H7 (cell line): ENCODE measurements at regions not wholly inside any gene's neighbourhood (a gene's known extent, or its start where the extent isn't known, plus 50 kb on each side); places are given as distances from the start of the nearest gene placed in this dataset.

ENCODE experiments used
- DNase-seq: peaks from one replicate; pipeline ENCODE4 v3.0.0; 2012
- H3K27me3 ChIP-seq: 2 replicates; pipeline ENCODE4 v1.6.0; 2011; ENCODE audit warnings: mild to moderate bottlenecking, low read length; ENCODE audit not compliant: control insufficient read depth, insufficient read depth
- H3K36me3 ChIP-seq: replicated peaks from 2 replicates; pipeline ENCODE4 v1.5.1; 2011; ENCODE audit warnings: low read length; ENCODE audit not compliant: control insufficient read depth, insufficient read depth
- H3K4me3 ChIP-seq: 2 replicates; pipeline ENCODE4 v1.5.1; 2011; ENCODE audit warnings: low read depth, mild to moderate bottlenecking, control low read depth, low read length, moderate library complexity; ENCODE audit not compliant: insufficient read depth

GRCh38 chr10:4313051-4313450 is 513.0 kb upstream of the AKR1E2 start:
- DNase-seq = no peak
- Histone ChIP-seq H3K27me3 (no peaks in the 10 kb centered on the region), H3K4me3 (no peak overlapping the region), H3K36me3 (no peaks in the 10 kb centered on the region)

DNA sequence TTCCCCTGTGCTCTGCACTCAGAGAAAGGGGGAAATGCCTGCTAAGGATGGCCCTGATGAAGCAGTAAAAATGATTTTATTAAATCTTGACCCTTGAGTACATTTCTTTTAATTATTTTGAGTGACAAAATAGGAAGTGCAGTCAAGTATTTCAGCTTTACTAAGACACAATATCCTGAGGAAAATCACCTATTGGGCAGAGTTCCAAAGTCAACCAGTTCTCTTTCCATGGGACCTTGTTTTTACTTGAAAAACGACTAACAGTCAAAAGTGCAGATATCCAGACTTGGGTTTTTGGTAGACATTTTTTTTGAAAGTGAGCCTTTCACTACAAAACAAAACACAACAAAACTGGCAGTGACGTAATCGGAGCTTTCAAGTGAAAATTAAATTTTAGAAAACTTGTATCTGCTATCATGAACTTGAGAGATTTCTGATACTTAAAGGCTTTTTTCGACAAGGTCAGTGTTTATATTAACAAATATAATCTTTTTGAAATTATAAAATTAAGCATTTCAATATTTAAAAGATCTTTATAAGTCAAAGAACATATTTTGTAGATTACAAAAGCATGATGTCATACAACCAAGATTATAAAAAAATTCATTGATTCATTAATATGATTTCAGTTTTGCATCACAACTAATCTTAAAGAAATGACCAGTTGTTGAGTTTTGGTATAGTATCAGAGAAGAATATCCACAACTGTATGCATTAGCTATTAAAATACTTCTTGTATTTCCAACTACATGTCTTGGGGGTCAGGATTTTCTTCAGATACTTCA is 513.8 kb upstream of the AKR1E2 start:
- no peak for DNase-seq
- Histone ChIP-seq H3K27me3 (no peaks in the 10 kb centered on the region), H3K36me3 (no peaks in the 10 kb centered on the region), H3K4me3 (no peak overlapping the region)

GRCh38 chr10:4310172-4310571 is 515.8 kb upstream of the AKR1E2 start:
- H3K4me3 ChIP-seq = no peak overlapping the region
- H3K27me3 ChIP-seq = no peaks in the 10 kb centered on the region
- H3K36me3 ChIP-seq = no peaks in the 10 kb centered on the region
- no peak for DNase-seq

DNA sequence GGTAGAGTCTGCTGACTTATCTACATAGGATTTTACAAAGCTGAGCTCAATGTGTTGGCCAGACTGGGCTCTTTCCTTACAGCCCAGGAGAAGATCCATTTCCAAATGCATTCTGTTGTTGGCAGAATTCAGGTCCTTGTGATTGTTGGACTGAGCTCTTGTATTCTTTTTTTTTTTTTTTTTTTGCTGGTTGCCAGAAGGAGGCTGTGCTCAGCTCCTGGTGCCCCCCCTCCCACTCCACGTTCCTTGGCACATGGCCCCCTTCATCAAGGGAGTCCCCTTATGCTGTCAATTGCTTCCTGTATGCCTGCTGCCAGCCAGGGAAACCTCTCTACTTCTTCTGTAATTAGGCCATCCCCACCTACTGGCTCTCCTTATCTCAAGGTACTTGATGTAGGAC is 518.1 kb upstream of the AKR1E2 start:
- Histone ChIP-seq H3K36me3 (no peaks in the 10 kb centered on the region), H3K4me3 (no peak overlapping the region), H3K27me3 (no peaks in the 10 kb centered on the region)
- DNase-seq = no peak

GRCh38 chr10:4306871-4307270 is 519.1 kb upstream of the AKR1E2 start:
- H3K4me3 ChIP-seq = no peak overlapping the region

GRCh38 chr10:4303045-4303444 is 518.0 kb upstream of the KLF6 start:
- Histone ChIP-seq H3K4me3 (no peak overlapping the region), H3K27me3 (no peaks in the 10 kb centered on the region), H3K36me3 (no peaks in the 10 kb centered on the region)
- DNase-seq = no peak

More at GRCh38 chr10:4306871-4307270, 519.1 kb upstream of the AKR1E2 start:
- Histone ChIP-seq H3K27me3 (no peaks in the 10 kb centered on the region), H3K36me3 (no peaks in the 10 kb centered on the region)
- no peak for DNase-seq

- Histone ChIP-seq H3K36me3 (no peaks in the 10 kb centered on the region), H3K4me3 (no peak overlapping the region)
- no peak for DNase-seq
Measured at GRCh38 chr10:4301291-4302045, 516.5 kb upstream of the KLF6 start.

GRCh38 chr10:4296161-4296560 is 511.2 kb upstream of the KLF6 start:
- peak; percentile 33 for DNase-seq
- no peaks in the 10 kb centered on the region for H3K36me3 ChIP-seq
- no peaks in the 10 kb centered on the region for H3K27me3 ChIP-seq
- no peak overlapping the region for H3K4me3 ChIP-seq

More at GRCh38 chr10:4301291-4302045, 516.5 kb upstream of the KLF6 start:
- no peaks in the 10 kb centered on the region for H3K27me3 ChIP-seq

DNA sequence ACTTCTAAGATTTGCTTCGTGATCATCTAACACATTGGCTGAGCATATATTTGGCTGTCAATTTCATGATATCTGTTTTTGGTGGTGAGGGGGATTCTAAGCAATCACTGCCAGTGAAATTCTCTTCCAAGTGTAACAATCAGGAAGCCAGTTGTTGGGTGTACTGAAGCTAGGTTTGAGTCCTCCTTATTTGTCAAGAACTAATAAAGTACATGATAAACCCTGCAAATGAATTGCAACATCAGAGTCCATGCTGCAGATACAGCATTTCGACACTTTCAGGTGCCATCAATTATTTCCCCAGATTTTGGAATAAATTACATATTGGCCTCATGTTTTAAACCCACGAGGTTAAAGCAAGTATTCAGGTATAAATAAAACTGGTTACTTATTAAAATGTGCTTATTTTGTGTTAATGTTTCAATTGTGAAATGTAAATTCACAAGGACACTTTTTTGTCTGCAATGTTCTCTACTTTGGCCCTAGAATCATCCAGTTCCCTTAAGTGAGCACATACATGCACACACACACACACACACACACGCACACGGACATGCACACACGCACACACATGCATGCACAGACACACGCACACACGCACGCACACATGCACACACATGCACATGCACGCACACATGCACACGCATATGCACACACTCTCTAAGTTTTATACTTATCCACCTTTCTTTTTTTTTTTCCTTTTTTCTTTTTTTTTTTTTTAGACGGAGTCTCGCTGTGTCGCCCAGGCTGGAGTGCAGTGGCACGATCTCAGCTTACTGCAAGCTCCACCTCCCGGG is 510.2 kb upstream of the KLF6 start:
- Histone ChIP-seq H3K4me3 (no peak overlapping the region), H3K27me3 (no peaks in the 10 kb centered on the region), H3K36me3 (no peaks in the 10 kb centered on the region)
- no peak for DNase-seq

GRCh38 chr10:4294271-4294670 is 509.3 kb upstream of the KLF6 start:
- no peak overlapping the region for H3K4me3 ChIP-seq
- no peak for DNase-seq
- no peaks in the 10 kb centered on the region for H3K27me3 ChIP-seq
- no peaks in the 10 kb centered on the region for H3K36me3 ChIP-seq

DNA sequence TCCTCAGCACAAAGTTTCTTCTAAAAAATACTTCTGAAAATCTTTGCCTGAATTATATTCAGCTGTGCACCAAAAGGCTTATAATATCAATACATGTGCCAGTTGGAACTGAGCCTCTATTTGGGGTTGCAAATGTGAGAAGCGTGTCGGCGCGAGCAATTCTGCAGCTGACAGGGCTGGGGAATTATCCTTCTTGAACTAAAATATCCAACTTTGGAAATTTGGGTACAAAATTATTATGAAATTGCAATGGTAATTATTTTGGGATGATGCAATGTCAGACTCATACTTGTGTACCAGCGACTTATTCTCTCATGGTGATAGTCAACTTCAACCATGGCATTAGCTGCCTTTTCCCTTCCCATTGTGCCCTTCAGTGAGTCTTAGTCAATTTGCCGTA is 507.0 kb upstream of the KLF6 start:
- no peaks in the 10 kb centered on the region for H3K36me3 ChIP-seq

DNA sequence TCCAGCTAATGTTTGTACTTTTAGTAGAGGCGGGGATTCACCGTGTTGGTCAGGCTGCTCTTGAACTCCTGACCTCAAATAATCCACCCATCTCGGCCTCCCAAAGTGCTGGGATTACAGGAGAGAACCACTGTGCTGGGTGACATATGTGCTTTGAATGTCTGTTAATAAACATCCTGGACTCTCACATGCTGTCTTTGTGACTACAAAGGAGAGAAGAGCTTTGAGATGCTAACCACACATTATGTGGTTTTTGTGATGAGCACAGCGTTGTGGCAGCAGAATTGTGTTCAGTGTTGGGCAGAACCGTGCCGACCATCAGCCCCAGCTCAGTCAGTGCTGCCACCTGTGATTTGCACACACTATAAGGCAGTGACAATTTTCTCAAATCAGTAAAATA is 500.1 kb upstream of the KLF6 start:
- Histone ChIP-seq H3K36me3 (no peaks in the 10 kb centered on the region), H3K27me3 (no peaks in the 10 kb centered on the region), H3K4me3 (no peak overlapping the region)
- no peak for DNase-seq

More for the DNA sequence above, 507.0 kb upstream of the KLF6 start:
- DNase-seq = no peak
- Histone ChIP-seq H3K4me3 (no peak overlapping the region), H3K27me3 (no peaks in the 10 kb centered on the region)

DNA sequence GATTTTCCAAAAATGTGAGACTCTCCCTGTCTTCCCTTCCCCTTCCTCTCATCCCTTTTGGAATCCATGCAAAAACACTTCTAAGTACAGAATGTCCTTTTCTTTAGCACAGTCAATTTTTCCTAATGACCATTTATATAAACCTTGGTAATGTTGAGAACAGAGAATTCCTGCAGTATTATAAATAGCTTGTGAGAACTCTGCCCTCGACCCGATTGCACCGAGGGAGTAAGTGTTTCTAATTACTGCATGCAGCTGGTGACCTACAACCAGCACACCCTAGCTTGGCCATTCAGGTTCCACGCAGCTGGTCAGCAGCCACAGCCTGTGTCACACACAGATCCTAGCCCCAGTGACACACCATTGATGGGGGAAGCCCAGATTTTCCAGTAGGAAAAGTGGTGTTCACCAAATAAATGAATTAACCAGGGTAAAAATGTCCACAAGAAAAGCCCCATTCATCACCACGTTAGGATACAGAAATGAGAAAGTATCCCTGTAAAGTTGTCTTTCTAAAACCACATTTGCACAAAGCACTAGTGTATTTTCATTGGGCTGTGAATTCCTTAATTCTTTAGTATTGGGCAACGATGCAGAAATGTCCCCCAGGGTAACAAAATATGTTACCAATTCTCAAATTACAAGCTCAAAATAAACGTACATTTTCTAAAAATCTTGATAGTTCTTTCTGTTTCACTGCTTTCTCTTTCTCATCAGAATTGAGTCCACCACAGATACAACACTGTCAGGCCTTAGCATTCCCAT is 499.0 kb upstream of the KLF6 start:
- H3K4me3 ChIP-seq = no peak overlapping the region
- H3K36me3 ChIP-seq = no peaks in the 10 kb centered on the region
- H3K27me3 ChIP-seq = no peaks in the 10 kb centered on the region
- DNase-seq = no peak

GRCh38 chr10:4282496-4282895 is 497.5 kb upstream of the KLF6 start:
- no peak overlapping the region for H3K4me3 ChIP-seq
- no peak for DNase-seq
- H3K36me3 ChIP-seq = no peaks in the 10 kb centered on the region
- no peaks in the 10 kb centered on the region for H3K27me3 ChIP-seq
